EH (cell line): ENCODE measurements at regions not wholly inside any gene's neighbourhood (a gene's known extent, or its start where the extent isn't known, plus 50 kb on each side); places are given as distances from the start of the nearest gene placed in this dataset.

Source experiments
- DNase-seq: peaks from one replicate; pipeline ENCODE4 v3.0.0-alpha.2; 2015; ENCODE audit warnings: low read depth

- DNase-seq: no peak
These were observed 427.0 kb upstream of the KCNH7 start for GRCh38 chr2:163265562-163265961.

DNA sequence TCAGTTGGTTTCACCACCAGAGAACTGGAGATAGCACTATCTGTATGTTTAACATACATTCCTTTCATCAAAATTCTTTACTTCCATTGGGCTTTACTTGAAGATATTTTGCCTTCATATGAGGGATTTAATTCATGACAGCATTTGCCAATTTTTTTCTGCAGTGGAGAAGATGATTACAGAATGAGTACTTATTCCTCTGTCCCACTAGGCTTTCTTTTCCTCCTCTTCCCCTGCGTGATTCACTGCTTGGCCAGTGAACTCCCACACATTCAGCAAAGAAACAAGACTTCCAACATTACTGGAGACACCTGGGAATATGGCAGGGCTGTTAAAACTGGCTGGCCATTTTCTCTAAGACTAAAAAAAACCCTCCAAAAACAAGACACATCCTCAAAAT is 425.8 kb upstream of the KCNH7 start:
- no peak for DNase-seq

DNA sequence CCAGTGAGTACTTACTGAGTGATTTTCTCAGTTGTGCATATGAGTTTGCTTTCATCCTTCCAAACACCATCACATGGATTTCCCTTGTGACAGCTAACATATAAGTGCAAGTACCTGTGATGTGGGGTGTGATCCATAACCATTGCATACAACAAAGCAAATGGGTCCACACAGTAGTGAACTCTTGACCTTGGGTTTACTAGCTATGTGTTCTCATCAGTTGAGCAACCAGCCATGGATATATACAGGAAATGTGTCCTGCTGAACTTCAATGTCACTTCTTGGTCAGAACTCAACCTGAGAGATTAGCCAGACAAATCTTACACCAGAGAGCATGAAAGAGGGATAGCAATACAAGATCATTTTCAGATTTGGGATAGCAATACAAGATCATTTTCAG is 420.9 kb upstream of the KCNH7 start:
- no peak for DNase-seq

DNA sequence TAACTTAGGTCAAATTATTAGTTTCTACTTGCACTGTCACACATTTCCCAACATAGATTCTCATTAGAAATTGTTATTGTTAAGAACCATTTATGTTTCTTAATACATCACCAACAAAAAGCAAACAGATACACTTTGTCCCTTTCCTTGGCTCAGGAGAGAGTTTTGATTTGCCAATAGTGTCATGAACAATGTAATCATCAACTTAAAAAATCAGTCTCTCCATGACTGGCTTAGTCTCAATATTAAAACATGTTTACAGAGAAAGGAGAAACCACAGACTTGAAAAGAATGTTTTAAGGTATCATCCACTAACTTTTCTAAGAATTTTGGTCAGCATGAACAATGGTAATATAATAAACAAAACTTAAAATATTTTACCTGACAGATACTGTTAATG is 416.5 kb upstream of the KCNH7 start:
- DNase-seq: no peak

DNA sequence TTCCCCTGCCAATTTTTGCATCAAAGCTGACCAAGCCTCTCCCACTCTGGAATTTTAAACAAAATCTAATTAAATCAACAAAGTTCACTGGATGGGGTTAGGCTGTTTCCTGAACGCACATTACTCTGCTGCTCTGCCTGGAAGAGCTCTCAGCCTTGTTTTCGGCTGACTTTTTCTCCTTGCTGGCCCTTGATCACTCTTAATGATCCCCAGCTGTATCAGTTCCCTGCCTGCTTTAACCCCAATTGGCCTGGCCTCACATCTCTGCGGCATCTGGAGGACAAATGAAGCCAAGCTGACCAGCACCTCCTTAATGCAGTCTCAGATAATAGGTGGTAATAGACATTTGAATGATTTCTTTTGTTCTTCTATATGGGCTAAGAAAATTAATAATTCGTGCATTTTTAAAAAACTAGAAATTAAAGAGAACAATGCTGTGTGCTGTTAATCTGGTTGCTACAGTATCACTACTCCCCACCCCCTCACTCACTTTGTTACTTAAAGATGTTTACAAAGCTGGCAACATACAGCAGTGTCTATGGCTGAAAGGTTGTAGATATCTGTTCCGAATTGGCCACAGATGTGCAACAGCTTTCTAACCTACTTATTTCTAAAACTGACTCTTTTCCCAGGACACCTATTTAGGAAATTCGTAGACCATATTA is 415.2 kb upstream of the KCNH7 start:
- DNase-seq: no peak

DNA sequence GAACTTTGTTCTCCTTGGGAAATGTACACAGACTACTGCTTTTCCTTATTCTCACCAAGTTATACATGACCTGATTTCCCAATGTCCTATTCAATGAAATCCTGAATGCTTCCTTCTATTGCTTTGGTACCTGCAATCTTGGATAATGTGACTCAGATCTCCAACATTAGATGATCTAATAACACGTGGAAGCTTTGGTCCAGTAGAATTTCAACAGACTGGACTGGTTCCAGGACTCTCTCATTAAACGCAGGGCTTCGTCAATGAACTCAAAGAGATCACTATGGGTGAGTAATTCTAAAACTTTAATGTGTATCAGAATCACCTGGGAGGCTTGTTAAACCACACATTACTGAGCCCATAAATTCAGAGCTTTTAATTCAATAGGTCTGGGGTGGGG is 413.6 kb upstream of the KCNH7 start:
- no peak for DNase-seq

DNA sequence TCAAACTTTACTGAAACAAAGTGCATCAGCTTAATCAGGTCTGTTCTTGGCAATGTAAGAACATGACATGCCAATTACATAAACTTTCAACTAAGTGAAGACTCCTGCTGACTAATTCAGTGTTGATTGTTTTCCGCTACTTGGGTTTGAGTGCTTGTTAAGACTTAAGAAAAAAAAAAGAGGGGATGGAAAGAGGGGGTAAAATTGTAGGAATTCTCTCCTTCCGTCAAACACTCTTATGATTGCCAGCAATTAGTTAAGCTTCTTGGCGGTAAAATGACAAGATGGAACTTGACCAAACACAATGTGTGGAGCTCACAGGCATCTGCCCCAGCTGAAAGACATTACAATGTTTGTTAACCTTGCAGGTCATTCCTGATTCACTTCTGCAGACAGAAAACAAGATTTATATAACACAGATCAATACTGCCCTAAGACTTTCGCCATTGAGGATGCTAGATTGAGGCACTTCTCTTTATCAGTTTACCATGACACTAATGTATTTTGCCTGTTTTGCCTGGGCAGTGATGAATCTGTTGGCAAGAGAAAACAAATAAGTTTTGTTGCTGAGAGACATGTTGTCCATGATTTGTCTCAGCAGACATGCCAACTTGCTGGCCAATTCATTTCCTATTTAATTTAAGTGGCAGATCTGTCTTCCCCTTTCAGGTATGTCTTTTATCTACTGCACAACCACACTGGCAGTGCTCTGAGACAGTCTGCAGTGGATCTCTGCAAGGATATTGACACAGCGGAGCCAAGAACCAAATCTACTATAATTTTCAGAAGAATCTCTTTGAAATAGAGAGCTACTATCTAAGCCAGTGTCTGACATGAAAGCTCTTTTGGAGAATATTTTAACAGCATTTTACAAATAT is 410.0 kb upstream of the KCNH7 start:
- DNase-seq: no peak

DNA sequence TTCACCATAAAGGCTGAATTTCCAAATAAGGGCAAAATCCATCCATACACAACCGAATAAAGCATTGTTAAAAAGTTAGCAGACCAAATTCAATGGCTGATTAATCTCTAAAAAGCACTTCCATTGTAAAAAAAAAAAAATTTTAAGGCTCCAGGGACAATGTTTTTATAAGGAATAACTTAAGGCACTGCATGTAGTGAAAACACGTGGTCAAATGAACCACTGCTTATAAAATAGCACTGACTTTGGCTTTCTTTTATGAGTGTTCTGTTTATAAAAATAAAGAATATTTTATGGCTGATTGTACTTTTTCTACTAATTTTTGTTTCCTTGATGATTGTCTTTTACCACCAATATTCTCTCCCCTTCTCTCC is 409.3 kb upstream of the KCNH7 start:
- DNase-seq: peak; percentile 11

DNA sequence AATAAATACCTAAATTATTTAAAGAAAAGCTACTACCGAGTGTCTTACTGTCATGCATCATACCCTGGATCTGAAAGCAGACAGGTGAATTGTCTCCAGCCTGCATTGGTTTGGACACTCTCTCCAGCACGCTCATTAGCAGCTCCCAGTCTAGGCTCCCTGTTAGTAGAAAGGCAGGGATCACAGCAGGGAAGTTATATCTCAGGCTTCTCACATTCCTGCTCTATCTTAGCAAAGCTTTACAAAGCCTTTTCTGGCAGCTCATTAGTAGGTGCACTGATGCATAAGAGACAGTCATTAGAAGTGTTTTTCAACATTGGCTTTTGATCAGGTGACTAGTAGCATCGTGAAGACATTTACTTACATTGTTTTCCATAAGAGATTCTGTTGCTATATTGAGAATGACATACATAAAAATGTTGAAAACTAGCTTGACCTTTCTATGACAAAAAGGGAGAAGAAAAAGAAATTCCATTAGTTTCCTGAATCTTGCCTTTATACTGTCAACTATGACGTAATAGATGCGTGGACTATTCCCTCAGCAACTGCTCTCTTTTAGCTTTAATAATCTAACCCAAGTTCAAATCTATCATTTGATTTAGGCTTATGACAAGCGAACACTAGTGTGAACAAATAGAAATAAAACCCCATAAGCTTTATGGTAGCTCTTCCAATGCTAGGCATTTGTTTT is 408.7 kb upstream of the KCNH7 start:
- DNase-seq: no peak

- DNase-seq: no peak
These were observed 407.6 kb upstream of the KCNH7 start for GRCh38 chr2:163246135-163246534.

DNA sequence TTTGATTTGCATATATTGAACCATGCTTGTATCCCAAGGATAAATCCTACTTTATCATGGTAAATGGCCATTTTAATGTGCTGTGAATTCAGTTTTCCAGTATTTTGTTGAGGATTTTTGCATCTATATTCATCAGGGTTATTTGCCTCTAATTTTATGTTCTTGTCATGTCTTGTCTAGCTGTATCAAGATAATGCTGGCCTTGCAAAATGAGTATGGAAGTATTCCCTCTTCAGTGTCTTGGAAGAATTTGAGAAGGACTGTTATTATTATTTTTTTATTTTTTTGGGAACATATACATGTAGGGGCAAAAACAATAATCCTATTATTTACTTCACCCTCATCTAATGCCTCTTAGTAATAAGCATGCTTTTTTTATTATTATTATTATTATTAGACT is 398.0 kb upstream of the KCNH7 start:
- no peak for DNase-seq

DNA sequence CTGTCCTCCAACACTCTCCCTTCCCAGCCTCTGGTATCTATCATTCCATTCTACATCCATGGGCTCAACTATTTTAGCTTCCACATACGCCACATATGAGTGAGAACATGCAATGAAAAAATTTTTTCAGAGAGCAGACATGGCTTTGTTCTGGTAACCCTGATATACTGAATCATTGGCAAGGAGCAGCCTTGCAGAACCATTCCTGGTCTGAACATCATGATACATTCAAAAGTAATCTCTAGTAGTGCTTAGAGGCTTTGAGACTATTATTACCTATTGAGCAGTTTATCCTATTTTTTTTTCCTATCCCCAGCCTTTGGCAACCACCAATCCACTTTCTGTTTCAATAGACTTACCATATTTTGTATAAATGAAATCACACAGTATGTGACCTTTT is 393.1 kb upstream of the KCNH7 start:
- DNase-seq: no peak

DNA sequence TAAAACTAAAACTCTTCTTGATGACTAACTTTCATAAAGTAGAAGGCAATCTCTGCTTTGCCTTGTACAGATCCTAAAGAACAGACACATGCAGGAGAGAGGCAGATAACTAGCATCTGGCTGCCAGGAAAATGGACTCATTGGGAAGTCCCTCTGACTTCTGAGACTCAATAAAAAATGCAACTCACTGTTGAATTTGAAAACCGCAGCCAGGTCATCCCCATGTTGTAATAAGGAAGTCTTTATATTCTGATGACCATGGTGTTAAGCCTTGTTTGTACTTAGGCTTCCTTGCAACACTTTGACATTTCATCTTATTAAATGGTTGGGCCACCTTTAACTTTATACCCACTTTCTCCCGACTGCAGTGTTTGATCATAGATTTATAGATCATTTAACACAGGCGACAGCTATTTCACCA is 375.1 kb upstream of the KCNH7 start:
- peak; percentile 50 for DNase-seq

- peak; percentile 65 for DNase-seq
These were observed 371.9 kb upstream of the KCNH7 start for GRCh38 chr2:163210430-163210918.

DNA sequence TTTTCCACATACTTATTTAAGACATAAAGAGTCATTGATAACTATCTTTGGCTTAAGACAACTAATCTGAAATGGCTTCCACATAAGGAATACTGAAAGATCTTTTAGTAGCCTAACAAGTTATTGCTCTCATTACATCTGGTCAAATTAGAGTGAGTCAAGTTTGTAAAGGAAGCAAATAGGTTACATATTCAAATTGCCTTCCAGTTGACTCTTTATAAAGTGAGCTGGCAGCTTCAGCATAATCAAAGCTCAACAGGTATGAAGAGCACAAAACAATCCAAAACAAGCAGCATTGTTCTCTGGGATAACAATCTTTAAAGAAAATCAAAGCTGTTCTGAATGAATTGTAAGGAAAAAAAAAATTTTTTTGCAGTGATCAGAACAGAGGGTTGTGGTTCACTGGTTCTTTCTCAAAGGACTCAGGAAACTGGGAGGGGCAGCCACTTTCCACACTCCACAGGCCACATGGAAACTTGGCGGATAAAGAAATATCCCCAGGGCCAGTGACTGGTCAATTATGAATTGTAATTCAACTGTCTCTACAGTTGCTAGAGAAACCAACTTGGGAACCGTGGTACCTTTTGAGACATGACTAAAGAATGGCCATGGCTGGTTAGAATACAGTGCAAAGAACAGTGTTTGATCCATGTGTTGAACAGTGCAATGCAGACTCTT is 369.3 kb upstream of the KCNH7 start:
- peak; percentile 9 for DNase-seq

DNA sequence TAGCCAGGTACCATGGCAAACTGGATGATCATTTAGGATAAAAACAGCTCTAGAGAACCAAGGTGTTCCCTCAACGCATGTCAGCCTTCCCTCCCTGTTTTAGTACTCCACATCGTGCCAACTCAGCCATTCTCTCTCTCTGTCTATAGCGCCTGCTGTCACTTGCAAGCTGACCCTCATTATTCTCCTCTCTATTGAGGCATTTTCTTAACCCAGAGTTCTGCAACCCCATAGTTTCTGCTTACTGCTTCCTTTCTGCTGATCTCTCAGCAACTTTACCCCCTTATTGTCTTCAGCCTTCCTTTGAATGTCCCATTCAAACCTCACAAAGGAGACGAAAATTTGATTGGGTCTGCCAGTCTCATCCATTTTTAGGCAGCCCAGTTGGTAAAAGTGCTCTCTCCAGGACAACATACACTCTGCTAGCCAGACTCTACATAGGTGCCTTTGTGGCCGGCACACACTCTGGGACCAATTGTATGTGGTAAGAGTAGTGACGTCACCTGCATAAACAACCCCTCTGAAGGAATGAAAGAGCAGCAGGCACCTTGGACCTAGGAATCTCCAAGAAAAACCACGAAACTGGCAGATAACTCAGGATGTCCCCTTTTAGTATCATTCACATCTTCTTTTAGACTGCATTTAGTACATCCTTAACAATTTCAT is 367.2 kb upstream of the KCNH7 start:
- DNase-seq: no peak

DNA sequence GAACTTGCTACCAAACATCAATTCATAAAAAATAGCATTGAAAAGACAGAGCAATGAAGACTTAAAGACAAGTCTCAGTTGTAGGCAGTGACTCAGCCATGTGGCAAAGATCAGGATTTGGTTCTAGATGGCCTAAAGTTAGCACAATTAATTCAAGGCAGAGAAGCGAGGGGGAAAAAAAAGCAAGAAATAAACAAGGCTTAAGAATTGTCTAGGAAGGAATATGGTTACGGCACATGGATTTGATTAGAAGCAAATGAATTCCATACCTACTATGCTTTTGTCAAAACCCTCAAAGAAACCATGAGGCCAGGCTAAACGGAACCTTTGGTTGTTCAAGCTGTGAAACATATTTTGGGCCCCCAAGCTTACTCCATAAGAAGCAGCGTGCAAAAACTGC is 362.2 kb upstream of the KCNH7 start:
- no peak for DNase-seq

GRCh38 chr2:163198972-163199371 is 360.4 kb upstream of the KCNH7 start:
- no peak for DNase-seq

- no peak for DNase-seq
These were observed 359.4 kb upstream of the KCNH7 start for GRCh38 chr2:163198007-163198406.

GRCh38 chr2:163191372-163191771 is 352.8 kb upstream of the KCNH7 start:
- peak; percentile 52 for DNase-seq

DNA sequence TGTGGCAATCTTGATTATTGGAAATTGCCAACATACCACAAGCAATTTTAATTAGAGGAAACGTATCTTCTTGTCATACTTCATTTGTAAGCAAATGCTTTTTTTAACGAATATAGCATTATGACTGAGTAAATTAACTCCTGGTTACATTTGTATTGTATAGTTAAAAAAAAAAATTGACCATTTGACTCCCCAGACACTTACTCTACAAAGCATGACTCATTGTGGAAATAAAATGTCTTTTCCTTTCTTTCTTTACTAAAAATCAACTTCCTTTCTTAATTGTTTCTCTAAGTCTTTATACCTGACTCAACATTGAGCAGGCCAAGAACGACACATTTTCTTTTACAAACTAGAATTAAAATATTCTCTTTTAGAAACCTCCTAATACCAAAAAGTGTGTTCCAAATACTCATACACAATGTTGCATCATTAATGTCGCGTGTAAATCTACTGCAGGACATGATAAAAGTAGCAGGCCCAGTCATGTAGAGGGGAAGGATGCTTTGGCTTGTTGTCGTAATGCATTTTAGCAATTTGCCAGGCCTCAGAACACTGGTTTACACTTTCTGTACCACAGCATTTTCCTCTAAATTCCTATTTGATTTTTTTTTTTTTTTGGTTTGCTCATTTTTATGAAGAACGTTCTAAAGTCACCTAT is 349.6 kb upstream of the KCNH7 start:
- no peak for DNase-seq
